Caco-2 (cell line): ENCODE measurements at regions not wholly inside any gene's neighbourhood (a gene's known extent, or its start where the extent isn't known, plus 50 kb on each side); places are given as distances from the start of the nearest gene placed in this dataset.

ENCODE experiments used
- BruUV-seq: library from RNA; stranded (reverse); fragments of 400-500 nt; replicated peaks from 2 replicates; lab custom pipeline; 2021; lab: Mats Ljungman, UMichigan
- CTCF ChIA-PET: fragments of 300-600 bp; sonication (Branson Sonifier 250); formaldehyde crosslinking; loops from one replicate; lab custom pipeline; 2022; ENCODE audit warnings: antibody characterized with exemption; lab: Charles Lee
- POLR2A ChIA-PET: fragments of 300-600 bp; sonication (Branson Sonifier 250); formaldehyde crosslinking; loops from one replicate; lab custom pipeline; 2022; ENCODE audit warnings: antibody characterized with exemption; lab: Charles Lee
- DNase-seq, 2 experiments: peaks; one replicate each; pipeline versions ENCODE4 v3.0.0 to v3.0.0-alpha.2; 2020 to 2022
- H3K27me3 ChIP-seq: replicated peaks from 2 replicates; pipeline ENCODE4 v1.6.0; 2011; ENCODE audit warnings: low read length; ENCODE audit not compliant: control insufficient read depth, insufficient read depth
- H3K36me3 ChIP-seq: 2 replicates; pipeline ENCODE4 v1.5.1; 2011; ENCODE audit warnings: low read length; ENCODE audit not compliant: control insufficient read depth, insufficient read depth
- H3K4me1 ChIP-seq: fragments of 250-450 bp; sonication (Bioruptor Pico); 2 replicates; pipeline ENCODE4 v1.5.1; 2020; ENCODE audit warnings: mild to moderate bottlenecking
- H3K4me3 ChIP-seq: 2 replicates; pipeline ENCODE4 v1.5.1; 2011; ENCODE audit warnings: low read depth, mild to moderate bottlenecking, control low read depth, low read length
- H3K9me3 ChIP-seq: fragments of 250-450 bp; sonication (Bioruptor Pico); 2 replicates; pipeline ENCODE4 v1.5.1; 2020; ENCODE audit warnings: mild to moderate bottlenecking, moderate library complexity
- H3K27ac Mint-ChIP-seq: one replicate; pipeline ENCODE4 v1.8.0; 2022; ENCODE audit warnings: mixed read lengths; ENCODE audit not compliant: unreplicated experiment
- H3K27me3 Mint-ChIP-seq: one replicate; pipeline ENCODE4 v1.8.0; 2022; ENCODE audit warnings: mixed read lengths; ENCODE audit not compliant: insufficient read depth, unreplicated experiment
- H3K36me3 Mint-ChIP-seq: one replicate; pipeline ENCODE4 v1.8.0; 2022; ENCODE audit warnings: mild to moderate bottlenecking, mixed read lengths; ENCODE audit not compliant: insufficient read depth, unreplicated experiment
- H3K4me1 Mint-ChIP-seq: one replicate; pipeline ENCODE4 v1.8.0; 2022; ENCODE audit warnings: low read depth, mixed read lengths; ENCODE audit not compliant: unreplicated experiment
- H3K4me3 Mint-ChIP-seq: one replicate; pipeline ENCODE4 v1.8.0; 2022; ENCODE audit warnings: mild to moderate bottlenecking, moderate library complexity, mixed read lengths; ENCODE audit not compliant: unreplicated experiment
- H3K9me3 Mint-ChIP-seq: one replicate; pipeline ENCODE4 v1.8.0; 2022; ENCODE audit warnings: mixed read lengths; ENCODE audit not compliant: unreplicated experiment
- intact Hi-C: fragments of 100-400 bp; cut with micrococcal nuclease; formaldehyde crosslinking; loops from one replicate; pipeline ENCODE4 v1.10.0; 2022; ENCODE audit not compliant: unreplicated experiment
- TF ChIP-seq, protein P1 (sequence below), 2 experiments: fragments of 200-600 bp in 1 of 2; IDR thresholded peaks; 1 replicate in 1 of 2; 2 replicates in 1 of 2; pipeline versions ENCODE4 v1.5.1 to v1.8.0; 2011 to 2022; ENCODE audit warnings: antibody characterized with exemption in 1 of 2, control low read depth in 1 of 2, inconsistent platforms in 1 of 2, low read depth in 1 of 2, low read length in 1 of 2, mild to moderate bottlenecking in 1 of 2, moderate library complexity in 1 of 2; ENCODE audit not compliant: insufficient read depth in 1 of 2, severe bottlenecking in 1 of 2, unreplicated experiment in 1 of 2

DNA sequence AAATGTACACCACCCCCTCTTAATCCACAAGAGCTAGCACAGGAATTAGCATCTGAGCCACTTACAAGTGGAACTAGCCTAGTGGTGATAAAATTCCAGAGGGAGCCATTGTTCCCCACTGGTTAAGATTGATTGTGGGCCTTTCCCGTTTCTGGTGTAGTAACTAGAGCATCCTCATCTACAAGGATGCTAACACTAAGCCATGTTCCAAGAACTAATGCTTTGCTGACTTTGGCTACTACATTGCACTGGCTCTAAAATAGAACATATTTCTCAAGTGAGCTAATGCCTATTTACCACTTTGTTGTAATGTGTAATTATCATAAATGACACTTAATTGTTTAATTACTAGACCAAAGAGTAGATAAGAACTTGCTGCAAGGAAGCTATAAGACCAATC, 143.7 kb downstream of the FZD1 start:
- Histone ChIP-seq H3K9me3 (no peaks in the 10 kb centered on the region), H3K4me1 (no peaks in the 10 kb centered on the region), H3K4me3 (no peak overlapping the region), H3K36me3 (no peaks in the 10 kb centered on the region), H3K27me3 (no peaks in the 10 kb centered on the region)
- intact Hi-C loops = no loop called here
- Mint-ChIP-seq H3K27me3 (peaks cover 6% of the 10 kb centered on the region), H3K9me3 (no peaks in the 10 kb centered on the region), H3K4me3 (no peak overlapping the region), H3K36me3 (no peaks in the 10 kb centered on the region), H3K4me1 (no peaks in the 10 kb centered on the region), H3K27ac (no peak overlapping the region)
- CTCF ChIA-PET = no interaction called here
- BruUV-seq = no TSS peak
- no peak for DNase-seq
- POLR2A ChIA-PET = no interaction called here
- TF ChIP-seq, protein P1, sequence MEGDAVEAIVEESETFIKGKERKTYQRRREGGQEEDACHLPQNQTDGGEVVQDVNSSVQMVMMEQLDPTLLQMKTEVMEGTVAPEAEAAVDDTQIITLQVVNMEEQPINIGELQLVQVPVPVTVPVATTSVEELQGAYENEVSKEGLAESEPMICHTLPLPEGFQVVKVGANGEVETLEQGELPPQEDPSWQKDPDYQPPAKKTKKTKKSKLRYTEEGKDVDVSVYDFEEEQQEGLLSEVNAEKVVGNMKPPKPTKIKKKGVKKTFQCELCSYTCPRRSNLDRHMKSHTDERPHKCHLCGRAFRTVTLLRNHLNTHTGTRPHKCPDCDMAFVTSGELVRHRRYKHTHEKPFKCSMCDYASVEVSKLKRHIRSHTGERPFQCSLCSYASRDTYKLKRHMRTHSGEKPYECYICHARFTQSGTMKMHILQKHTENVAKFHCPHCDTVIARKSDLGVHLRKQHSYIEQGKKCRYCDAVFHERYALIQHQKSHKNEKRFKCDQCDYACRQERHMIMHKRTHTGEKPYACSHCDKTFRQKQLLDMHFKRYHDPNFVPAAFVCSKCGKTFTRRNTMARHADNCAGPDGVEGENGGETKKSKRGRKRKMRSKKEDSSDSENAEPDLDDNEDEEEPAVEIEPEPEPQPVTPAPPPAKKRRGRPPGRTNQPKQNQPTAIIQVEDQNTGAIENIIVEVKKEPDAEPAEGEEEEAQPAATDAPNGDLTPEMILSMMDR (IDR thresholded peaks at IDR 0.05; ENCODE audit: insufficient read depth in 1 of 2, low read depth in 1 of 2, low read length in 1 of 2, severe bottlenecking in 1 of 2, unreplicated experiment in 1 of 2) = no peak

DNA sequence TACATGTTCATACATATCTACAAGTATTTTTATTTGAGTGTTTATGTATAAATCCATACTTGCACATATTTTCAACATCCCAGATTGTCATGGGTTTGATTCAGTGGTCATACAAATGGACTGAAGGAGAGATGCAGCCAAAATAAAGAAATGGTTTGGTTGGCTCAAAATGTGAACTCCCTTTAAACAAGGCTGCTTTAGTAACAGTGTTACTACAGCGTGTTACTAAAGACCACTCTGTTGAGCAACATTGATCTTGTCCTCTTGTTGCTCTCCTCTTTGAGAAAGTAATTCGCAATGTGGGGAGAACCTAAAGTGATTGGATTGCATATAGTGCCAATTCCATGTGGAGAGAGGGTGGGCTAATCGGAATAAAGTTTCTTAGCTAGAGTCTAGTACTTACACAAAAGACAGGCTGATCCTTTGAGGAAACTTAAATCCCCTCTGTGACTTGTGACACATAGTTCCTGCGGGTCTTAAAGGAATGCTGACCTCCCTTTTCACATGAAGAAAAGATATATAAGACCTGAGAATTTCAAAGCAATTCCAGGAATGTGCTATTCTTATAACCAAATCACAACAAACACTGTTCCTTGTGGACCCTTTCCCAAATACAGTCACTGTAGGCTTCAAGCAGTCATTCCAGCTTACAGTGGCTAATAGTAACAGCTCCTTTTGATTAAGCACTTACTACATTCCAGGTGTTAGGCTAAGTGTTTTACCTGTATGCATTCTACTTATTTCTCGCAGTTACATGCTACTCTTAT, 144.3 kb downstream of the FZD1 start:
- H3K36me3 Mint-ChIP-seq = no peaks in the 10 kb centered on the region
- no peaks in the 10 kb centered on the region for H3K36me3 ChIP-seq
- no TSS peak for BruUV-seq
- H3K27ac Mint-ChIP-seq = no peak overlapping the region
- no peaks in the 10 kb centered on the region for H3K27me3 ChIP-seq
- no peaks in the 10 kb centered on the region for H3K9me3 ChIP-seq
- ChIA-PET POLR2A (no interaction called here), CTCF (no interaction called here)
- intact Hi-C loops = no loop called here
- no peaks in the 10 kb centered on the region for H3K9me3 Mint-ChIP-seq
- H3K4me1 ChIP-seq = no peaks in the 10 kb centered on the region
- H3K4me3 ChIP-seq = no peak overlapping the region
- TF ChIP-seq, protein P1 (IDR thresholded peaks at IDR 0.05; ENCODE audit: insufficient read depth in 1 of 2, low read depth in 1 of 2, low read length in 1 of 2, severe bottlenecking in 1 of 2, unreplicated experiment in 1 of 2) = no peak
- no peak for DNase-seq
- H3K27me3 Mint-ChIP-seq = peaks cover 6% of the 10 kb centered on the region
- H3K4me1 Mint-ChIP-seq = no peaks in the 10 kb centered on the region
- H3K4me3 Mint-ChIP-seq = no peak overlapping the region

DNA sequence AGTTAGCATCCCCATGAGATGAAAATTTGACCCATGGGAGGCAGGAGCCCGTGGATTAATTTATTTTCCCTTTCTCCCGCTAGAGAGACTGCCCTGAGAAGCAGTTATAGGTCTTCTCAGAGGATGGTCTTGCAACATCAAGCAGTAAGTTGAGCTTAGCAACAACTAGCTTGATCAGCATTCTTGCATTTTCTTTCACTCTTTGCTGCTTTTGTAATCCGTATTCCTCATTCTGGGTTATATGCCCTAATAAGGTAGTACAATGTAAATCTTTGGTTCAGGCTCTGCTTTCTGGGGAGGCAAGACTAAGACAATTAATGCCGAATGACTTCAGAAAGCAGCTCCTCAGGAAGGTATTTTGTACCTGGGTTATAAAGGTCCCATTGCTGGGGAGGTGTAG, 146.8 kb downstream of the FZD1 start:
- H3K27me3 ChIP-seq = no peaks in the 10 kb centered on the region; the same call in 1 of the 2 replicates
- CTCF ChIA-PET = no interaction called here
- H3K9me3 ChIP-seq = no peaks in the 10 kb centered on the region
- no peaks in the 10 kb centered on the region for H3K36me3 ChIP-seq
- no peak for DNase-seq
- H3K4me3 ChIP-seq = no peak overlapping the region
- POLR2A ChIA-PET = no interaction called here
- no peak overlapping the region for H3K27ac Mint-ChIP-seq
- BruUV-seq = no TSS peak
- peaks cover 7% of the 10 kb centered on the region for H3K27me3 Mint-ChIP-seq
- no peaks in the 10 kb centered on the region for H3K4me1 Mint-ChIP-seq
- no peaks in the 10 kb centered on the region for H3K36me3 Mint-ChIP-seq
- intact Hi-C loops = no loop called here
- no peaks in the 10 kb centered on the region for H3K9me3 Mint-ChIP-seq
- TF ChIP-seq, protein P1 (IDR thresholded peaks at IDR 0.05; ENCODE audit: insufficient read depth in 1 of 2, low read depth in 1 of 2, low read length in 1 of 2, severe bottlenecking in 1 of 2, unreplicated experiment in 1 of 2) = no peak
- no peak overlapping the region for H3K4me3 Mint-ChIP-seq
- no peaks in the 10 kb centered on the region for H3K4me1 ChIP-seq
